H1 (cell line): ENCODE measurements at regions not wholly inside any gene's neighbourhood (a gene's known extent, or its start where the extent isn't known, plus 50 kb on each side); places are given as distances from the start of the nearest gene placed in this dataset.

ENCODE experiments used
- EZH2 ChIP-seq: fragments of 200-600 bp; sonication (generic); IDR thresholded peaks from 2 replicates; pipeline ENCODE4 v1.7.1; 2012; ENCODE audit warnings: low read depth, mild to moderate bottlenecking, moderate library complexity, low read length, inconsistent platforms; ENCODE audit not compliant: severe bottlenecking

DNA sequence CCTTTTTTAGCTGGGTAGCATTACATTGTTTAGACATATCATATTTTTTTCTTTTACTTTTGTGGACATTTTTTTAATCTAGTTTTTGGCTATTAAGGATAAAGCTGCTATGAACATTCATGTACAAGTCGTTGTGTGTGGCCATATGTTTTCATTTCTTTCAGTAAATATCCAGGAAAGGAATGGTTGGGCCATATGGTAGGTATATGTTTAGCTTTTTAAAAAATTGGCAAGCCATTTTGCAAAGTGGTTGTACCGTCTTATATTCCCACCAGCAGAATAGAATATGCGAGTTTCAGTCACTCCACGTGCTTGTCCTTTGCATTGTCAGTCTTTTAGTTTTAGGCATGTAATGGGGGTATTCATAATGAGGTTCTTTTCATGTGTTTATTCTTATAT lies 106.3 kb upstream of the NOX3 start (continued):
- no peak for TF ChIP-seq EZH2
- TF ChIP-seq, all 59 proteins: peak for 0
